HG03175 (cell line): ENCODE measurements at regions not wholly inside any gene's neighbourhood (a gene's known extent, or its start where the extent isn't known, plus 50 kb on each side); places are given as distances from the start of the nearest gene placed in this dataset.

Experiments
- ATAC-seq: cut with Tn5 transposase; IDR thresholded peaks from one replicate; pipeline ENCODE4 v1.9.1; 2021; ENCODE audit warnings: mild to moderate bottlenecking, moderate library complexity; ENCODE audit not compliant: unreplicated experiment

DNA sequence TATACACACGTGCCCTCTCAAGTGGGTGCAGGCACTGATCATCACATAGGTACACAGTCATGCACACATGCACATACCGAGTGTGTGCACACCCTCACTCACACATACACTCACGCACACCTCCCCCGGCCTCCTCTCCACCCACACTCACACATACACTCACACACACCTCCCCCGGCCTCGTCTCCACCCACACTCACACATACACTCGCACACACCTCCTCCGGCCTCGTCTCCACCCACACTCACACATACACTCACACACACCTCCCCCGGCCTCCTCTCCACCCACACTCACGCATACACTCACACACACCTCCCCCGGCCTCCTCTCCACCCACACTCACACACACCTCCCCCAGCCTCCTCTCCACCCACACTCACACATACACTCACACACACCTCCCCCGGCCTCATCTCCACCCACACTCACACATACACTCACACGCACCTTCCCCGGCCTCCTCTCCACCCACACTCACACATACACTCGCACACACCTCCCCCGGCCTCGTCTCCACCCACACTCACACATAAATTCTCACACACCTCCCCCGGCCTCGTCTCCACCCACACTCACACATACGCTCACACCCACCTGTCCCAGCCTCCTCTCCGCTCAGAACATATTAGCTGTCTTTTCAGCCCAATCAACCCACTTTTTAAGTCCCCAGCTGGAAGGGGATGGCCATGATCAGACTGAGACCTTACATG lies 105.2 kb upstream of the VSTM2B start:
- ATAC-seq = no peak

GRCh38 chr19:29421196-29421545 lies 104.6 kb upstream of the VSTM2B start:
- ATAC-seq = no peak

DNA sequence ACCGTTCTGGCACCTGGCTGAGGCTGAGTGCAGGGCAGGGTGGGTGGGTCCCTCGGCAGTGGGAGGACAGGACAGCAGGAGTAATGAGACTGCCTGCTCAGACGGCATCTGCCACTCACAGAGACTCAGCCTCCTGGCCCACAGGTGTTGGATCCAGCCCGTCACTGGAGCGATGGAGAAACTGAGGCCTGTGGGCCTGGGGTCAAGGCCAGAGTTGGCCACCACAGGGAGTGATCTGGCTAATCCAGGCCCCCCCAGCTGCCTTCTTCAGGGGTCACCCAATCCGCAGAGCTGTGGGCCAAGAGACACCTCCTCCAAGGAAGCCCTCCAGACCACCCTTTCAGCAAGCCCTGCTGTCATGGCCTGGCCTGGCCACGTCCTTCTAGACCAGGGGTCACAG lies 103.7 kb upstream of the VSTM2B start:
- no peak for ATAC-seq

DNA sequence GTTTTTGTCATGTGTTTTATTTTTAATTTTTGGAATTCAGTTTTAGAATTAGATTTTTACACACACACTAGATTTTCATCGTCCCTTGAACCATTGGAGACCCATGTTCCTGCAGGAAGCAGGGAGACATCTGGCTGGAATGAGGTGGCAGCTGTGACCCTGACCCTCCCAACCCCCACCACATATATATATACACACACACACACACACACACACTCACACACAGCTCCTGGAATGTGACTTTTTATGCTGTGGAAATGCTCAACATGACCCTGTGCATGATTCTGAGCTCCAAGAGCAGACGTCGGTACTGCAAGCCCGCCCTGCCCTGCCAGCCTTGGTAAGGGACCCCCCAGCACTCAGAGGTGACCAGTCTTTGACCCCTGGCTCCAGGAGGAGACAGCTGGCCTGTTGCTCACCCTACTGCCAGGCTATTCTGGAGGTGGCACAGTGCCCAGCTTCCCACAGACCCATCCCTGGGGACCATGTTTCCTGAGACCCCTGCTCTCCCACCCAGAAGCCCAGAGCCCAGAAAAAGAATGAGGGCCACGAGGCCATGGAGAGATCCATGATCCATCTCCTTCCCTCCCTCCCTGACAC lies 103.2 kb upstream of the VSTM2B start:
- ATAC-seq = no peak

GRCh38 chr19:29428071-29428470 lies 97.7 kb upstream of the VSTM2B start:
- no peak for ATAC-seq

DNA sequence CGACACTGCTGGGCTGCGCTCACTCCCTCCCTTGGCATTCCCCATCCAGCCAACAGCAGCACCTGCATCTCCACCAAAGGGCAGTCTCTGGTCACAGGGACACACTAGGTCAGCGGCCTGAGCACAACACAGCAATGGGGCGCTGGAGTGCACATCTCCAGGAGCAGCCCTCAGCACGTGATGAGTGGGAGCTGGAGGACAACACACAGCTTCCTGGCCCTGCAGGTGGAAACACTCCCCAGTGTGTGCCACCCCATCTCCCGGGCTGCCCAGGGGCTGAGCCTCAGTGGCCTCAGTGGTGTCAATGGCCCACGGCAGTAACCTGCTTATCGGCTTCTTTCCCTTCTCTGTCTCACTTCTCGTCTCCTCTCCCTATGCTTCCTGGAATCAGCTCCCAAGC lies 96.8 kb upstream of the VSTM2B start:
- no peak for ATAC-seq

DNA sequence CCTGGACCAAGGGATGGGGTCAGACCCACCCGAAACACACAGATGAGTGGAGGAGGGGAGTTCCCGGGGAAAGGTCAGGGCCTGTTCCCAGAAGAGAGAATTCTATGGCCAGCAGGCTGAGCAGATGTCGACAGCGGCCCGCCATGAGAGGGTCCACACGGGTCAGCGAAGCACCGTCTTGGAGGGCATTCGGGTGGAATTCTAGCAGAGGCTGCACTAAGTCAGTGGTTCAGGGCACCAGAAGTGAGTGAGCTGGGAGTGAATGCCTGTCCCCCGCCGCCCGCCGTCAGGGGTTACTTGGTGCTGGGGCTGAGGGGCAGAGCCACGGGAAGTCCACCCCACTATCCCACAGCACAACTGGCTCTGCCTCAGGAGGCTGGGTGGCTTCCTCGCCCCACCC lies 96.2 kb upstream of the VSTM2B start:
- no peak for ATAC-seq

GRCh38 chr19:29431332-29431731 lies 94.5 kb upstream of the VSTM2B start:
- no peak for ATAC-seq

- no peak for ATAC-seq
Measured at GRCh38 chr19:29432677-29433076, 93.1 kb upstream of the VSTM2B start.

GRCh38 chr19:29436591-29437103 lies 89.1 kb upstream of the VSTM2B start:
- no peak for ATAC-seq

GRCh38 chr19:29439021-29439420 lies 86.8 kb upstream of the VSTM2B start:
- no peak for ATAC-seq

DNA sequence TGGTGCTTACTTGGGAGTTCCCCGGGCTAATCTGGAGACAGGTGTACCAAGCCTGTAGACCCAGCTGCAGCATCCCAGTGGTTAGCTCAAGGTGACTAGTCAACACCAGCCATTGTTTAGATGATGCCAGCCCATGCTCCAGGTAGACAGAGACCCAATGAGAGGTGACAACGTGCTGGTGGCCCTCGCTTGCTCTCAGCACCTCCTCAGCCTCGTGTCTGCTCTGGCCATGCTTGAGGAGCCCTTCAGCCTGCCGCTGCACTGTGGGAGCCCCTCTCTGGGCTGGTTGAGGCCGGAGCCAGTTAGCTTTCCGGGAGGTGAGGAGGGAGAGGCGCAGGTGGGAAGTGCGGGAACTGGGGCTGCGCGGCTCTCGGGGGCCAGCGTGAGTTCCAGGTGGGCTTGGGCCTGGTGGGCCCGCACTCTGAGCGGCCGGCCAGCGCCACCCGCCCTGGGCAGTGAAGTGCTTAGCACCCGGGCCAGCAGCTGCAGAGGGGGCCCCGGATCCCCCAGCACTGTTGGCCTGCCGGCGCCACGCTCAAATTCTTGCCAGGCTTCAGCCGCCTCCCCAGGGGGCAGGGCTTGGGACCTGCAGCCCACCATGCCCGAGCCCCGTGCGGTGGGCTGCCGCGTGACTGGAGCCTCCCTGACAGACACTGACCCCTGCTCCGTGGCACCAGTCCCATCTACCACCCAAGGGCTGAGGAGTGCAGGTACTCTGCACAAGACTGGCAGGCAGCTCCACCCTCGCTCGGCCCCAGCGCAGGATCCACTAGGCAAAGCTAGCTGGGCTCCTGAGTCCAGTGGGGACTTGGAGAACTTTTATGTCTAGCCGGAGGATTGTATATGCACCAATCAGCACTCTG lies 85.9 kb upstream of the VSTM2B start:
- ATAC-seq = no peak

DNA sequence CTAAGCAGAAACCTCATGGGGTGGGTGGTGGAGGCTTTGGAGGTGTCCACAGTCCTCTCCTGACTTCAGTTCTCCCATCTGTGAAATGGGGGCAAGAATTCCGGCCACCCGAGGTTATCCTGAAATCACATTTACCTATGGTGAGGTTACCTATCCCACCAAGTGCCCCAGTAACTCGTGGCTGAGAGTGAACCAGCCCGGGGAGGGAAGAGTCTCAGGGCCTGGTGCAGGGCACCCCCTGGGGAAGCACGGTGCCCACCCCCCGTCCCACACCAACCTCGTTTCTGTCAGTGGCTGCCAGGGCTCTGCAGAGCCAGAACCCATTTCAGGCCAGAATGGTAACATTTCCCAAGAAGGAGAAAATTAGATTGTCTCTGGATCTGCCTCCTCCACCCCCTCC lies 83.7 kb upstream of the VSTM2B start:
- no peak for ATAC-seq

DNA sequence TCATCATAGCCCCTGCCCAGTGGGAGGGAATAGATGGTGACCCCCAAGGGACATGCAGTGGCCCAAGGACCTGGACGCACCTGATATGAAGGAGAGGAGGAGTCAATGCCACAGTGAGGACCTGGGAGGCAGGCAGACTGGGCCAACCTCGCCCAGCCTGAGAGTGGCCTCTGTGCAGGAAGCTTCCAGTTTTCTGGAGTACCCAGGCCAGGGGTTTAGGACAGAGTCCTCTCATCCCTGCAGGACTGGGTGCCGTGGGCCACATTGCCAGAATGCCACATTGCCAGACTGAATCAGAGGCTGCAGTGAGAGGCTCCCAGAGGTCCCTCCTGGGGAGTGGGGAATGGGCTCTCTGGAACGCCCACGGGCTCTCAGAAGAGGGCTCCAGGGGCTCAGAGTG lies 82.9 kb upstream of the VSTM2B start:
- no peak for ATAC-seq

DNA sequence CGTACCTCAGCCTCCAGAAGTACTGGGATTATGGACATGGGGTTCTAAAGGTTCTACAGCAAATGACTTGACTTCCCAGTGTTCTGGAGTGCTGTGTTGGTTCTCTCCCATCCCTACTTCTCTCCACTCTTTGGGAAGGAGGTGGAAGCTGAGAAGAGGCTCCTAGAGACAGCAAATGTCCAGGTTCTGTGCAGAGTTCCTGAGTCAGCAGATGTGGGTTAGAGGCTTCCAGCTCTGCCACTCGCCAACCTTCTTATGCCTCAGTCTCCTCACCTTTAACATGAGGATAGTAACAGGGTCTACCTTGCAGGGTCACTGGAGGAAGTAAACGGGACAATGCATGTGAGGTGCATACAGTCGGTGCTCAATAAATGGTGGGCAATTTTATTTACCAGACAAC lies 80.5 kb upstream of the VSTM2B start:
- ATAC-seq = no peak

- no peak for ATAC-seq
Measured at GRCh38 chr19:29446361-29446760, 79.4 kb upstream of the VSTM2B start.

DNA sequence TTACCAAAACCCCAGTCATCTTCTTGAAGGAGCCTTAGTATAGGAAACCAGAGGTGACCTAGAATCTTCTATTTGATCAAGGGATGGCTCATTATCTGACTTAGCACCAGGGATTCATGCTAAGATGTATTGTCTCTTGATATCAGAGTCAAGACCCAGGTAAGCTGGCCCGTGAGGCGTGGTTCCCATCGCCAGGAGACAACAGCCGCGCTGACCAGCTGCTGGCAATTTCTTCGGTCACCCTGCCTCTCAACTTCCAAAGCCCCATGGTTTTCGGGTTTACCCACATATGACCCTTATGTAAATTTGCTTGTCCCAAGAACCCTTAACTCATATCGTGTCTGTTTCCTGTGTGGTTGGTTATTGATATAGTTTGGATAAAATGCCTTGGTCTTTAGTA lies 77.7 kb upstream of the VSTM2B start:
- no peak for ATAC-seq

- ATAC-seq = no peak
Measured at GRCh38 chr19:29449371-29449770, 76.4 kb upstream of the VSTM2B start.

DNA sequence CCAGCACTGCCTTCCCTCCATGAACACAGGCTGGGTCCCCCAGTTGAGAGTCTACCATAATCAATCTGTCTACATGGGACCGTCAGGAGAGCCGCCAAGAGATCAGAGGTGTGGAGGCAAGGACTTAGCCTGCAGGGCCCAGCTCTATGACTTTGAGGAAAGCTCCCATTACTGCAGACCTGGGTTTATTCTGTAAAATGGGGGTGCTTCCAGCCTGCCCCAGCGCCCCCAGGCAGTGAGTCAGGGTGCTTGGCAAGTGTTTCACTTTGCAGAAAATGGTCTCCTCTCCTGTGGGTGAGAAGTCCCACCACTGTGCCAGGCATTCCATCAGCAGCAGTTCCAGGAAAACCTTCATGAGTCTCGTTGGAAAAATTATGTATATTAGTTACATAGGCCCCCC lies 75.5 kb upstream of the VSTM2B start:
- no peak for ATAC-seq

DNA sequence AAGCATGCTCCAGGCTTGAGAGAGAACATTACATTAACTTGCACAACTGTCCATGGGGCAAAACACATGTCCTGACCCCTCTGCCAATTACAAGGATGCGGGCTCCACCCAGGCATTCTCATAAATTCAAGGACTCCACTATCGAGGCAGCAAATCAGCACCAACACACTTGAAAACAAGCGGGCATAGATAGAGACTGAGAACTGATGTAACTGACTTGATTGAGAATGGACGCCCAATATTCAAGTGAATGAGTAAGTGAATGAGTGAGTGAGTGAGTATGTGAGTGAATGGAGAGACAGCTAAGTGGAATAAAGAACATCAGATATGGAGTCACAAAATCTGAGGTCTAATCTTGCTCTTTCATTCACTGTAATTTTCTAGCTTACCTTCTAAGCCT lies 75.0 kb upstream of the VSTM2B start:
- ATAC-seq = no peak

DNA sequence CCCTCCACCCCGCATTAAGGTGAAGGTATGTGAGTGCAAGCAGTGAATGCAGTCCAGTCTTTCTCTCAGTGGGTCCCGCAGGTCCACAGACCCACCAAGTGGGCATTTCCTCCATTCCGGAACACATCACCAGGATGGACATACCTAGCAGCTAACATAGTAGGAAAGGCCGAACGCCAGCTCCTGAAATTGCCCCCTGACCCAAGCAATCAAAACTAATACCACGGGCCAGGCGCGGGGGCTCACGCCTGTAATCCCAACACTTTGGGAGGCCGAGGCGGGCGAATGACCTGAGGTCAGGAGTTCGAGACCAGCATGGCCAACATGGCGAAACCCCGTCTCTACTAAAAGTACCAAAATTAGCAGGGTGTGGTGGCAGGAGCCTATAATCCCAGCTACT lies 71.7 kb upstream of the VSTM2B start:
- ATAC-seq = no peak

DNA sequence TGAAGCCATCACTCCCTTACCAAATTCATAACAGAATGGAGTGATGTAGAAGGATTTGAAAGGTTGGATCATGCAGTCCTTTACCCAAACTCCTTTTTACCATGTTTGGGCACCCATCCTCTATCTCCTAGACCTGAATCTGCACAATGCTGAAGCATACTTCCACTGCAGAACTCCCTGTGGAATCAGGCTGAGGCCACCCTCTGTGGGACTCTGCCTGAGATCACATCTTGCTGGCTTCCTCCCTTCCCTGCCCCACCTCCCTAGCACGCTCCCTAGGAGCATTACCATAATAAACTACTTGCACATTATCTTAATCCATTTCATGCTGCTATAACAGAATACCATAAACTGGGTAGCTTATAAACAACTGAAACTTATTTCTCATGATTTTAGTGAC lies 68.4 kb upstream of the VSTM2B start:
- ATAC-seq = no peak
